Activated B cell treated with CpG ODN at 0.5 μM for 24 hours (primary cell): ENCODE measurements at regions not wholly inside any gene's neighbourhood (a gene's known extent, or its start where the extent isn't known, plus 50 kb on each side); places are given as distances from the start of the nearest gene placed in this dataset.

Experiments
- ATAC-seq: fragments of 200-7000 bp; cut with Tn5 transposase; one replicate; pipeline ENCODE4 v1.10.0; 2021; ENCODE audit warnings: low read depth, mild to moderate bottlenecking, moderate library complexity
- CTCF ChIA-PET: fragments of 350-600 bp; sonication (Branson Sonifier 250); formaldehyde crosslinking; loops from one replicate; lab custom pipeline; 2021; ENCODE audit warnings: antibody characterized with exemption; lab: Charles Lee
- POLR2A ChIA-PET: fragments of 350-600 bp; sonication (Branson Sonifier 250); formaldehyde crosslinking; loops from one replicate; lab custom pipeline; 2021; ENCODE audit warnings: antibody characterized with exemption; lab: Charles Lee
- DNase-seq: peaks from one replicate; pipeline ENCODE4 v3.0.0; 2022
- H3K27ac Mint-ChIP-seq: one replicate; pipeline ENCODE4 v1.8.0; 2020; ENCODE audit warnings: mixed read lengths
- H3K27me3 Mint-ChIP-seq: one replicate; pipeline ENCODE4 v1.8.0; 2021; ENCODE audit warnings: mixed read lengths
- H3K36me3 Mint-ChIP-seq: one replicate; pipeline ENCODE4 v1.8.0; 2021; ENCODE audit warnings: low read depth, mixed read lengths
- H3K4me1 Mint-ChIP-seq: one replicate; pipeline ENCODE4 v1.8.0; 2021; ENCODE audit warnings: mixed read lengths
- H3K4me3 Mint-ChIP-seq: one replicate; pipeline ENCODE4 v1.8.0; 2020; ENCODE audit warnings: mild to moderate bottlenecking, mixed read lengths
- H3K9me3 Mint-ChIP-seq: one replicate; pipeline ENCODE4 v1.8.0; 2020; ENCODE audit warnings: mixed read lengths
- CTCF ChIP-seq: fragments of 200-600 bp; IDR thresholded peaks from one replicate; pipeline ENCODE4 v1.8.0; 2022; ENCODE audit warnings: antibody characterized with exemption, mild to moderate bottlenecking
- intact Hi-C: fragments of 100-400 bp; cut with micrococcal nuclease; formaldehyde crosslinking; loops from one replicate; pipeline ENCODE4 v1.15.1; 2024

DNA sequence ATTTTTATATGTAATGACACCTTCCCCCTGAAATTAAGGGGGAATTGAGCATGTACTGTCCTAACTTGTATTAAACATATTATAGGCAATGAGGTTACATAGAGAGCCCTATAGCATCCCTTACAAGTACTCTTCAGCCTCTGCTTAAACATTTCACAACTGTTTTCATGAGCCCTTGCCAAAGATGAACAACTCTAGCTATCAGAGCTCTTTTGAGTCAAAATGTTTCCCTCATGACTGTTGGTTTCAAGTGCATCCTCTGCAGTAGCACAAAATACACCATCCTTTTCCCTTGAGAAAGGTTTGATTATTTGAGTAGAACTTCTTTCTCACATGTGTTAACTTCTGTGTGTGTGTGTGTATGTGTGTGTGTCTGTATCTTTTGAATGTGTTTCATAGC is 1157.6 kb upstream of the CELF2 start:
- no peaks in the 10 kb centered on the region for H3K36me3 Mint-ChIP-seq
- no peak for TF ChIP-seq CTCF

GRCh38 chr10:9863559-9864121 is 1154.0 kb upstream of the CELF2 start:
- no peaks in the 10 kb centered on the region for H3K27me3 Mint-ChIP-seq
- no peaks in the 10 kb centered on the region for H3K9me3 Mint-ChIP-seq
- no peaks in the 10 kb centered on the region for H3K36me3 Mint-ChIP-seq
- TF ChIP-seq CTCF = no peak
- CTCF ChIA-PET = no interaction called here
- H3K27ac Mint-ChIP-seq = no peak overlapping the region
- ATAC-seq (no peak), DNase-seq (no peak)
- POLR2A ChIA-PET = no interaction called here
- H3K4me3 Mint-ChIP-seq = no peak overlapping the region
- intact Hi-C loops = no loop called here
- H3K4me1 Mint-ChIP-seq = no peaks in the 10 kb centered on the region

More for the DNA sequence above, 1157.6 kb upstream of the CELF2 start:
- no peak overlapping the region for H3K4me3 Mint-ChIP-seq
- H3K4me1 Mint-ChIP-seq = no peaks in the 10 kb centered on the region
- no peak overlapping the region for H3K27ac Mint-ChIP-seq
- ChIA-PET POLR2A (no interaction called here), CTCF (no interaction called here)
- intact Hi-C loops = no loop called here
- ATAC-seq (no peak), DNase-seq (no peak)
- no peaks in the 10 kb centered on the region for H3K27me3 Mint-ChIP-seq
- peaks cover 2% of the 10 kb centered on the region for H3K9me3 Mint-ChIP-seq

GRCh38 chr10:9868499-9868898 is 1149.2 kb upstream of the CELF2 start:
- TF ChIP-seq CTCF = no peak
- intact Hi-C loops = no loop called here
- H3K27me3 Mint-ChIP-seq = no peaks in the 10 kb centered on the region

DNA sequence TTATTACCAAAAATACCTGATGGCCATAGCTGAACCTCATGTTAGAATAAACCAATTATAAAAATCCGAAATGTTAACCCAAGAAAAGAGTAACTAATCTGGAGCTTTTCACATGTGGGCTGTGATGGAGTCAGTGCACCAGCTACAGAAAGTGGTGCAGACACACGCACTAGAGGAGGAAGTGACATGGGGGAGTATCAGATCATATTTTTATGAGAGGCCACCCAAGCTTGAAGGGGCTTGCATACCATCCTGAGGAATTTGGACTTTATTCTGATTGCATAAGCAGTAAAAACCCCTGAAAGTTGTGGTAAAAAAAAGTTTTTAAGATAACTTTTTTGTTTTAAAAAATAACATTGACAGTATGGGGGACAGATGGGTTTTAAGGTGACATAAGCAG is 1148.5 kb upstream of the CELF2 start:
- Mint-ChIP-seq H3K27me3 (no peaks in the 10 kb centered on the region), H3K9me3 (no peaks in the 10 kb centered on the region), H3K4me3 (no peak overlapping the region), H3K27ac (no peak overlapping the region), H3K36me3 (no peaks in the 10 kb centered on the region), H3K4me1 (no peaks in the 10 kb centered on the region)
- ChIA-PET POLR2A (no interaction called here), CTCF (no interaction called here)
- no peak for ATAC-seq
- no peak for DNase-seq
- intact Hi-C loops = no loop called here
- TF ChIP-seq CTCF = no peak

More at GRCh38 chr10:9868499-9868898, 1149.2 kb upstream of the CELF2 start:
- no peaks in the 10 kb centered on the region for H3K9me3 Mint-ChIP-seq
- DNase-seq (no peak), ATAC-seq (no peak)
- ChIA-PET CTCF (no interaction called here), POLR2A (no interaction called here)
- no peak overlapping the region for H3K27ac Mint-ChIP-seq
- H3K4me1 Mint-ChIP-seq = no peaks in the 10 kb centered on the region
- no peaks in the 10 kb centered on the region for H3K36me3 Mint-ChIP-seq
- H3K4me3 Mint-ChIP-seq = no peak overlapping the region

DNA sequence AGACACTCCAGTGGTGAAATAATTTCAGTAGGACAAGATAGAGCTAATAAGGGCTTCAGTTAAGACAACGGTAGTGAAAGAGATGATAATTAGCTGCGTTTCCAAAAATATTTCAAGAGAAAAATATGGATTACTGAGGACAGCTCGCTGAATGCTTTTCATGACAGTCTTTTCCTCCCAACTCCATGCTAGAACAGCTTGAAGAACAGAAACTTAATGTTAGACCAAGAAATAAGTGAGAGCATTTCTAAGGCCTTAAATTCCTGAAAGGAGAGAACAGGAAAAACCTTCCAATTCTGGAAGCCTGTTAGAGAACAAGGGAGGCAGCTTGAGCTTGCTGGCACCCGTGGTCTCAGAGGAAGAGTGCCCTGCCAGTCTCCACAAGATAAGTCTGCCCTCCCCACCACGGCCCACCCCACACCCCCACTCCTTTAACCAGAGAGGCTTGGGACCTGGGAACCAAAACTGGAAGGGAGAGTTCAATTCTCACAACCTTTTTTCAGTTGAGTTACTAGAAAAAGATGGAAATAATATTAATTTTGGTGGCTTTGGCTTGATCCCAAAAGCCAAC is 1148.0 kb upstream of the CELF2 start:
- no peak for TF ChIP-seq CTCF
- H3K9me3 Mint-ChIP-seq = no peaks in the 10 kb centered on the region
- ChIA-PET POLR2A (no interaction called here), CTCF (no interaction called here)
- intact Hi-C loops = no loop called here
- H3K4me1 Mint-ChIP-seq = no peaks in the 10 kb centered on the region
- H3K4me3 Mint-ChIP-seq = no peak overlapping the region
- H3K36me3 Mint-ChIP-seq = no peaks in the 10 kb centered on the region
- H3K27ac Mint-ChIP-seq = no peak overlapping the region
- H3K27me3 Mint-ChIP-seq = no peaks in the 10 kb centered on the region
- no peak for ATAC-seq
- no peak for DNase-seq
